ENCODE measurements at regions not wholly inside any gene's neighbourhood (a gene's known extent, or its start where the extent isn't known, plus 50 kb on each side); places are given as distances from the start of the nearest gene placed in this dataset.

DNA sequence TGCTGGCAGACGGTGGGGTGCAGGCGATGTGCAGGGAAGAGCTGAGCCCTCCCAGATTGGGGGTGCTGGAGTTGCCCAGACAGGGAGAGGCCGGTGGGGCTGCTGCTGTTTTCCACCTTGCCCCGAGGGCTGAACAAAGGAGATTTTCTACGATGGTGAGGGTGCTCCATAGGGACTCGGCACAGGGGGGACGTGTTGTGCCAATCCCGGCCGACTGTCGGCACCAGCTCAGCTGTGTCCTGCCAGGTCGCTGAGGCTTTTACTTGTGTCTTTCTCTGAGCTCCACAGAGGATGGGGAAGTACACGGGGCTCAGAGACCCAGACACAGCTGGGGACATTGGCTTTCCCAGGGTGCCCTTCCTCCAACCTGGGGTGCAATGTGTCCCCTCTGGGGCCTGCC is 816.8 kb downstream of the BRD1 start:
- TF ChIP-seq, protein P1, sequence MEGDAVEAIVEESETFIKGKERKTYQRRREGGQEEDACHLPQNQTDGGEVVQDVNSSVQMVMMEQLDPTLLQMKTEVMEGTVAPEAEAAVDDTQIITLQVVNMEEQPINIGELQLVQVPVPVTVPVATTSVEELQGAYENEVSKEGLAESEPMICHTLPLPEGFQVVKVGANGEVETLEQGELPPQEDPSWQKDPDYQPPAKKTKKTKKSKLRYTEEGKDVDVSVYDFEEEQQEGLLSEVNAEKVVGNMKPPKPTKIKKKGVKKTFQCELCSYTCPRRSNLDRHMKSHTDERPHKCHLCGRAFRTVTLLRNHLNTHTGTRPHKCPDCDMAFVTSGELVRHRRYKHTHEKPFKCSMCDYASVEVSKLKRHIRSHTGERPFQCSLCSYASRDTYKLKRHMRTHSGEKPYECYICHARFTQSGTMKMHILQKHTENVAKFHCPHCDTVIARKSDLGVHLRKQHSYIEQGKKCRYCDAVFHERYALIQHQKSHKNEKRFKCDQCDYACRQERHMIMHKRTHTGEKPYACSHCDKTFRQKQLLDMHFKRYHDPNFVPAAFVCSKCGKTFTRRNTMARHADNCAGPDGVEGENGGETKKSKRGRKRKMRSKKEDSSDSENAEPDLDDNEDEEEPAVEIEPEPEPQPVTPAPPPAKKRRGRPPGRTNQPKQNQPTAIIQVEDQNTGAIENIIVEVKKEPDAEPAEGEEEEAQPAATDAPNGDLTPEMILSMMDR (conservative IDR thresholded peaks at IDR 0.05; ENCODE audit: low read depth, low read length) = no peak
- no peak for TF ChIP-seq EZH2phosphoT487 (IDR thresholded peaks at IDR 0.05; ENCODE audit: borderline replicate concordance, low read length)

All from PC-3 (cell line).